Endothelial cell of umbilical vein (primary cell): ENCODE measurements at regions not wholly inside any gene's neighbourhood (a gene's known extent, or its start where the extent isn't known, plus 50 kb on each side); places are given as distances from the start of the nearest gene placed in this dataset.

Experiments
- EZH2 ChIP-seq: IDR thresholded peaks from 2 replicates; pipeline ENCODE4 v1.6.1; 2012; ENCODE audit warnings: borderline replicate concordance, low read depth, mild to moderate bottlenecking, moderate library complexity, low read length, inconsistent platforms; ENCODE audit not compliant: severe bottlenecking
- GATA2 ChIP-seq: IDR thresholded peaks from 2 replicates; pipeline ENCODE4 v1.7.0; 2011; ENCODE audit warnings: low read depth, mild to moderate bottlenecking, moderate library complexity, mixed read lengths, low read length; ENCODE audit not compliant: insufficient read length, insufficient read depth
- JUN ChIP-seq: IDR thresholded peaks from 2 replicates; pipeline ENCODE4 v1.6.1; 2011; ENCODE audit warnings: borderline replicate concordance, low read depth; ENCODE audit not compliant: insufficient read length, insufficient read depth
- MYC ChIP-seq: IDR thresholded peaks from one replicate; pipeline ENCODE4 v1.6.1; 2011; ENCODE audit warnings: mild to moderate bottlenecking, low read depth, low read length
- POLR2A ChIP-seq: IDR thresholded peaks from 2 replicates; pipeline ENCODE4 v1.6.1; 2012; ENCODE audit warnings: low read depth, mild to moderate bottlenecking, control low read depth, low read length
- TF ChIP-seq, protein P1 (sequence below), 2 donors: IDR thresholded peaks; 1 replicate in 1 of 2; 2 replicates in 1 of 2; pipeline ENCODE4 v1.5.1; 2011; ENCODE audit warnings: low read length in 2 of 2, mild to moderate bottlenecking in 2 of 2, moderate library complexity in 2 of 2, control low read depth in 1 of 2, inconsistent platforms in 1 of 2, low read depth in 1 of 2; ENCODE audit not compliant: insufficient read depth in 1 of 2; ENCODE audit errors: extremely low read depth in 1 of 2
- TF ChIP-seq, protein P2 (sequence below): IDR thresholded peaks from 2 replicates; pipeline ENCODE4 v1.6.1; 2011; ENCODE audit not compliant: insufficient read depth, insufficient read length

DNA sequence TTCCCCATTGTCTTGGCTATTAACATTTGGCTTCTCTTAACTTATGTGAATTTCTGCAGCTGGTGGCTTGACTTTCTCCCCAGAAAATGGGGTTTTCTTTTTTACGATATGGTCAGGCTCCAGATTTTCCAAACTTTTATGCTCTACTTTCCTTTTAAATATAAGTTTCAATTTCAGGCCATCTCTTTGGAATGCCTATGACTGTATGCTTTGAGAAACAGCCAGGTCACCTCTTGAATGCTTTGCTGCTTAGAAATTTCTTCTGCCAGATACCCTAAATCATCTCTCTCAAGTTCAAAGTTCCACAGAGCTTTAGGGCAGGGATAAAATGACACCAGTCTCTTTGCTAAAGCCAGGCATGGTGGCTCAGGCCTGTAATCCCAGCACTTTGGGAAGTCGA is 212.9 kb upstream of the SMIM31 start:
- TF ChIP-seq, protein P1, sequence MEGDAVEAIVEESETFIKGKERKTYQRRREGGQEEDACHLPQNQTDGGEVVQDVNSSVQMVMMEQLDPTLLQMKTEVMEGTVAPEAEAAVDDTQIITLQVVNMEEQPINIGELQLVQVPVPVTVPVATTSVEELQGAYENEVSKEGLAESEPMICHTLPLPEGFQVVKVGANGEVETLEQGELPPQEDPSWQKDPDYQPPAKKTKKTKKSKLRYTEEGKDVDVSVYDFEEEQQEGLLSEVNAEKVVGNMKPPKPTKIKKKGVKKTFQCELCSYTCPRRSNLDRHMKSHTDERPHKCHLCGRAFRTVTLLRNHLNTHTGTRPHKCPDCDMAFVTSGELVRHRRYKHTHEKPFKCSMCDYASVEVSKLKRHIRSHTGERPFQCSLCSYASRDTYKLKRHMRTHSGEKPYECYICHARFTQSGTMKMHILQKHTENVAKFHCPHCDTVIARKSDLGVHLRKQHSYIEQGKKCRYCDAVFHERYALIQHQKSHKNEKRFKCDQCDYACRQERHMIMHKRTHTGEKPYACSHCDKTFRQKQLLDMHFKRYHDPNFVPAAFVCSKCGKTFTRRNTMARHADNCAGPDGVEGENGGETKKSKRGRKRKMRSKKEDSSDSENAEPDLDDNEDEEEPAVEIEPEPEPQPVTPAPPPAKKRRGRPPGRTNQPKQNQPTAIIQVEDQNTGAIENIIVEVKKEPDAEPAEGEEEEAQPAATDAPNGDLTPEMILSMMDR (IDR thresholded peaks at IDR 0.05; ENCODE audit: extremely low read depth in 1 of 2, insufficient read depth in 1 of 2, low read depth in 1 of 2, low read length in 2 of 2): no peak
- TF ChIP-seq POLR2A (no peak), GATA2 (no peak), JUN (no peak), EZH2 (no peak), MYC (no peak)
- TF ChIP-seq, protein P2, sequence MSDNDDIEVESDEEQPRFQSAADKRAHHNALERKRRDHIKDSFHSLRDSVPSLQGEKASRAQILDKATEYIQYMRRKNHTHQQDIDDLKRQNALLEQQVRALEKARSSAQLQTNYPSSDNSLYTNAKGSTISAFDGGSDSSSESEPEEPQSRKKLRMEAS: no peak
